Osteoblast (primary cell): ENCODE measurements at regions not wholly inside any gene's neighbourhood (a gene's known extent, or its start where the extent isn't known, plus 50 kb on each side); places are given as distances from the start of the nearest gene placed in this dataset.

Experiments used
- DNase-seq: peaks from one replicate; pipeline ENCODE4 v3.0.0; 2011; ENCODE audit warnings: low spot score, mixed read lengths; ENCODE audit not compliant: insufficient read length; ENCODE audit errors: missing footprints
- H2AFZ ChIP-seq: 2 replicates; pipeline ENCODE4 v1.6.0; 2011; ENCODE audit warnings: mild to moderate bottlenecking, low read length
- H3K27ac ChIP-seq: 2 replicates; pipeline ENCODE4 v1.5.1; 2011; ENCODE audit warnings: mild to moderate bottlenecking, low read depth, low read length, moderate library complexity
- H3K27me3 ChIP-seq: 2 replicates; pipeline ENCODE4 v1.6.0; 2012; ENCODE audit warnings: mild to moderate bottlenecking, control low read depth, inconsistent platforms, low read length, moderate library complexity; ENCODE audit not compliant: insufficient read depth
- H3K36me3 ChIP-seq: 2 replicates; pipeline ENCODE4 v1.5.1; 2011; ENCODE audit warnings: mild to moderate bottlenecking, low read length, control low read depth, moderate library complexity; ENCODE audit not compliant: insufficient read depth
- H3K4me1 ChIP-seq: 2 replicates; pipeline ENCODE4 v1.5.1; 2011; ENCODE audit warnings: mild to moderate bottlenecking, low read length, control low read depth, moderate library complexity; ENCODE audit not compliant: insufficient read depth
- H3K4me2 ChIP-seq: 2 replicates; pipeline ENCODE4 v1.6.0; 2011; ENCODE audit warnings: mild to moderate bottlenecking, low read length; ENCODE audit not compliant: insufficient read depth
- H3K4me3 ChIP-seq: fragments of 200-600 bp; sonication (generic); 3 replicates; pipeline ENCODE4 v1.5.1; 2012; ENCODE audit warnings: mild to moderate bottlenecking, low read length, inconsistent platforms; ENCODE audit not compliant: insufficient read depth
- H3K79me2 ChIP-seq: 2 replicates; pipeline ENCODE4 v1.6.0; 2012; ENCODE audit warnings: mild to moderate bottlenecking, low read length, control low read depth, inconsistent platforms; ENCODE audit not compliant: insufficient read depth
- H3K9me3 ChIP-seq: 2 replicates; pipeline ENCODE4 v1.5.1; 2011; ENCODE audit warnings: low read depth, low read length, control low read depth
- H4K20me1 ChIP-seq: 2 replicates; pipeline ENCODE4 v1.6.0; 2012; ENCODE audit warnings: mild to moderate bottlenecking, low read length, control low read depth; ENCODE audit not compliant: insufficient read depth
- TF ChIP-seq, protein P1 (sequence below): IDR thresholded peaks from 2 replicates; pipeline ENCODE4 v1.5.1; 2011; ENCODE audit warnings: mild to moderate bottlenecking, low read depth, low read length, moderate library complexity; ENCODE audit errors: extremely low read depth

DNA sequence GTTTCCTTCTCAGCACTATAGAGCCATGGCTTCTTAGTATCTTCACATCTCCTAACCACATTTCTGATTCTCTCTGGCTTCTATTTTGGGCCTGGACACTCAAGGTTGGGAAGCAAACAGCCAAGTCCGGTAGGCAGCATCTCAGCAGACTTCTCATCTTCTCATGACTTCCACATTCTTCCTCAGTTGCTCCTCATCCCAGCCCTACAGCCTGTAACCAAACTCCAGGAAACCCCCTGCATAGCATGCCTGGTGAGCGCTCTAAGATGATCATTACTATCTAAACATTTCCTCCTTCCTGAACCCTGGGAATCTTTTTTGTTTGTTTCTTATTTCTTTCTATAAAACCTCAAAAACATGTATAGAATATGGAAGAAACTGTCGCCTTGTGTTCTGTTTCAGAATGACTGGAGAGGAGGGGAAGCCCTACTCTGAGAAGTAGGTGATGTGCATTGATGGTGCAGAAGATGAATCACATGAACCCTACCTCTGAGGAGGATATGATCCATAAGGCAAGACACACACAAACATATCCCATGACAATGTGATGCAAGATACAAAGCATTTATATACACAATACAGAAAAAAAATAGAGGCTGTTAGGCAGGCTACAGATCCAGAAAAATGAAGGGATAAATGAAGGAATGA is 219.8 kb upstream of the GYPA start:
- Histone ChIP-seq H4K20me1 (no peaks in the 10 kb centered on the region), H3K4me2 (no peak overlapping the region), H3K27ac (no peak overlapping the region), H3K4me1 (peaks cover 6% of the 10 kb centered on the region), H3K4me3 (no peak overlapping the region), H2AFZ (no peak overlapping the region), H3K27me3 (peaks cover 73% of the 10 kb centered on the region), H3K9me3 (no peaks in the 10 kb centered on the region), H3K79me2 (no peaks in the 10 kb centered on the region), H3K36me3 (no peaks in the 10 kb centered on the region)
- TF ChIP-seq, protein P1, sequence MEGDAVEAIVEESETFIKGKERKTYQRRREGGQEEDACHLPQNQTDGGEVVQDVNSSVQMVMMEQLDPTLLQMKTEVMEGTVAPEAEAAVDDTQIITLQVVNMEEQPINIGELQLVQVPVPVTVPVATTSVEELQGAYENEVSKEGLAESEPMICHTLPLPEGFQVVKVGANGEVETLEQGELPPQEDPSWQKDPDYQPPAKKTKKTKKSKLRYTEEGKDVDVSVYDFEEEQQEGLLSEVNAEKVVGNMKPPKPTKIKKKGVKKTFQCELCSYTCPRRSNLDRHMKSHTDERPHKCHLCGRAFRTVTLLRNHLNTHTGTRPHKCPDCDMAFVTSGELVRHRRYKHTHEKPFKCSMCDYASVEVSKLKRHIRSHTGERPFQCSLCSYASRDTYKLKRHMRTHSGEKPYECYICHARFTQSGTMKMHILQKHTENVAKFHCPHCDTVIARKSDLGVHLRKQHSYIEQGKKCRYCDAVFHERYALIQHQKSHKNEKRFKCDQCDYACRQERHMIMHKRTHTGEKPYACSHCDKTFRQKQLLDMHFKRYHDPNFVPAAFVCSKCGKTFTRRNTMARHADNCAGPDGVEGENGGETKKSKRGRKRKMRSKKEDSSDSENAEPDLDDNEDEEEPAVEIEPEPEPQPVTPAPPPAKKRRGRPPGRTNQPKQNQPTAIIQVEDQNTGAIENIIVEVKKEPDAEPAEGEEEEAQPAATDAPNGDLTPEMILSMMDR = no peak
- no peak for DNase-seq

DNA sequence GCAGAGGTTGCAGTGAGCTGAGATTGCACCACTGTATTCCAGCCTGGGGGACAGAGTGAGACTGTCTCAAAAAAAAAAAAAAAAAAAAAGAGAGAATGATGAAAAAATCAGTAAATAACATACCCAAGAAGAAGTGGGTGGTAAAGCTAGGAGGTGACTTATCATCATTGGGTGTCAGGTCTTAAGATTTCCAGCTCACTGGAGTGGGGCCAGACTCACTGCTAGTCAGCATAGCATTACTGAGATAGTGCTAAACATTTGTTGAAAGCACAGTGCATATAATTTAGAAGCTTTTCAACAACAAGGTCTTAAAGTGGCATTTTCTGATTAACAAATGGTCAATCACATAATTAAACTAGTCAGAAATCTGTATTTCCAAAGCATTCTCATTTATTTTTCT is 221.8 kb upstream of the GYPA start:
- H4K20me1 ChIP-seq = no peaks in the 10 kb centered on the region
- H3K36me3 ChIP-seq = no peaks in the 10 kb centered on the region
- no peak overlapping the region for H3K4me3 ChIP-seq
- no peak overlapping the region for H3K27ac ChIP-seq
- H3K4me1 ChIP-seq = no peaks in the 10 kb centered on the region
- DNase-seq = no peak
- TF ChIP-seq, protein P1 = no peak
- H2AFZ ChIP-seq = no peak overlapping the region
- H3K9me3 ChIP-seq = no peaks in the 10 kb centered on the region
- no peaks in the 10 kb centered on the region for H3K79me2 ChIP-seq
- no peak overlapping the region for H3K4me2 ChIP-seq
- peaks cover 73% of the 10 kb centered on the region for H3K27me3 ChIP-seq

- Histone ChIP-seq H3K4me1 (no peaks in the 10 kb centered on the region), H3K27me3 (peaks cover 58% of the 10 kb centered on the region), H3K4me3 (no peak overlapping the region), H3K4me2 (no peak overlapping the region), H3K79me2 (no peaks in the 10 kb centered on the region), H2AFZ (no peak overlapping the region), H3K9me3 (no peaks in the 10 kb centered on the region), H4K20me1 (no peaks in the 10 kb centered on the region), H3K27ac (no peak overlapping the region), H3K36me3 (no peaks in the 10 kb centered on the region)
- TF ChIP-seq, protein P1 = no peak
- DNase-seq = no peak
These were observed 223.4 kb upstream of the GYPA start for GRCh38 chr4:144363890-144364289.

DNA sequence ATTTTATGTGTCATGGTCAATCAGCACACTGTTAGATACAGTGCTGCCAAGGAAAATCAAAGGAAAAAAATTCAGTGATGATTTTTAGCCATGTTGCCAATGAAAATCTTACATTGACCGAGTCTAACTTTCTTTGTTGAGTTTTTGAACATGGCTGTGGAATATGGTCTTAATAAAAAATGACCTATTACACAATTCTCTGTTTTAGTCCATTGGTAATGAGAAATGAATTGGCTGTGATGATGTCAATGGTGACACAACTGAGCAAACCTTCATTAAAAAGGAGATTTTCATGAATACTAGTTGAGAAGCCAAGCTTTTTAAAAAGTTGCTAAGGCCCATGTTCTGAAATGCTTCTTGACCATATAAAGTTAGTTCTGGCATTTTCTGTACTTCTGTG is 225.9 kb upstream of the GYPA start:
- Histone ChIP-seq H3K36me3 (no peaks in the 10 kb centered on the region), H3K4me1 (no peaks in the 10 kb centered on the region), H3K79me2 (no peaks in the 10 kb centered on the region), H3K9me3 (no peaks in the 10 kb centered on the region), H3K4me3 (no peak overlapping the region), H2AFZ (no peak overlapping the region), H3K4me2 (no peak overlapping the region), H3K27ac (no peak overlapping the region), H4K20me1 (no peaks in the 10 kb centered on the region), H3K27me3 (peaks cover 45% of the 10 kb centered on the region)
- TF ChIP-seq, protein P1 = no peak
- no peak for DNase-seq
